GM12892 (cell line): ENCODE measurements at regions not wholly inside any gene's neighbourhood (a gene's known extent, or its start where the extent isn't known, plus 50 kb on each side); places are given as distances from the start of the nearest gene placed in this dataset.
A peak's percentile ranks its signal among the peaks of the same experiment; 100 is the strongest.

Experiments used
- DNase-seq: peaks from one replicate; pipeline ENCODE4 v3.0.0; 2011; ENCODE audit not compliant: insufficient read length
- FAIRE-seq: peaks from 2 replicates; lab custom pipeline; 2011; peaks lifted over from hg19 to GRCh38; lab: Jason Lieb, UNC
- POLR2A ChIP-seq: IDR thresholded peaks from 2 replicates; pipeline ENCODE4 v1.6.1; 2011; ENCODE audit warnings: low read depth, low read length, control low read depth
- POLR2AphosphoS5 ChIP-seq: IDR thresholded peaks from 2 replicates; pipeline ENCODE4 v1.6.1; 2011; ENCODE audit warnings: low read depth, low read length, control low read depth
- TAF1 ChIP-seq: IDR thresholded peaks from 2 replicates; pipeline ENCODE4 v1.6.1; 2011; ENCODE audit warnings: low read depth, mild to moderate bottlenecking, control low read depth, low read length, borderline replicate concordance

DNA sequence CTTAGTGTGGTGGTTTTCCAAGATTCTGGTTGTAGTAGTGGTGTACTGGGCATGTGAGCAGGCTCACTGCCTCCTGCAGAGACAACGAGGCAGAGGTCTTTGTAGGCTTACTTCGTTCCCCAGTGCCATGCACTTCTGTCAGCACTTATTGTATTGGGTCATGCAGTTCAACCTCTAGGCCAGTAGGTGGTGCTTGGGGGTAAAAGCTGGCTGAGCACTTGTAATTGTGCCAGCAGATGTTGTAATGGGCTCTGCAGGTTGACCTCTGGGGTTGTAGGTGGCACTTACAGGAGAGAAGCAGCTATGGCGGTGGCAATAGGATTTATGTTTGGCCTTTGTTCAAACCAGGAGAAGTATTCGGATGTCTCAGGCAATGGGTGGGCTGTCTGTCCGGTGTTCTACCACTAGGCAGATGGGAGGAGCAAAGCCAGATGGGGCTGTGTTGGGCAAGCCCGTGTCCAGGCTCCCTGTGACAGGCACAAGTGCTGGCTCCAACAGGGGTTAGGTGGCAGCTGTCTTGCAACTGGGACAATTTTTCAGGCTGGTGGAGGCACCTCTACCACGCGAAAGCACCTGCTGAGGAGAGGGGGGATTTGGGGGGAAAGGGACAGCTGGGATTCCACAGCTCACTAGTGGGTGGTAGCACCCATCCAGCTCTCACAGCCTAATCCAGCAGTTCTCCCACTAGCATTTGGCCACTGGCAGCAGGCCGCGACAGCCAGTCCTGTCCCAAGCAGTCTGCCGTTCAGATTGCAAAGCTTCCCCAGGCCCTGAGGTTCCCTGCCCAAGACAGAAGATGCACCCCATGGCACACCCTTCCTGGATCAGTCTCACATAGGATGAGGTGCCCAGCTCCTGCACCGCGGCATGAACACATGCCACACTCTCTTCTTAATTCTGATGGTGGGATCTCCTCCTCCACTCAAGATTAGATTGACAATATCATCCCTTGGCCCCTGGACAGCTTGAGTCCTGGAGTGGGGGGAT, 274.5 kb downstream of the CTH start:
- TF ChIP-seq POLR2AphosphoS5: no peak
- TF ChIP-seq TAF1: no peak
- no peak for TF ChIP-seq POLR2A
- peak; percentile 94 for FAIRE-seq
- peak; percentile 7 for DNase-seq

DNA sequence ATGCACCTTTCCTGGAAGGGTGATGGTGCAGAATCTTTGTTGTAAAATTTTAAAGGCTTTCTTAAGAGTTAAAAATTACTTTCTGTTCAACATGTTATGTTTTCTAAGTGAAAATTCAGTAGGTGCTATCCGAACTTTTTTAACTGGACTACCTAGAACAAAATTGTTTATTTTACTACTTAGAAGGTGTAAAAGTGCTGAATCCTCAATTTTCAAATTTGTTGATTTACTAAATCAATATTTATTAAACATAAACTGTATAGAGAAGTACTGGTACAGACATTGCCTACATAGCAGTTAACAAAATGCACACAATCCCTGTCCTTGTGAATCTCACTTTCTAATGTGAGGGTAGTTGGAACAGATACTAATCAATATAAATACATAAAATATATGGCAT, 277.5 kb downstream of the CTH start:
- TF ChIP-seq POLR2A (no peak), TAF1 (no peak), POLR2AphosphoS5 (no peak)
- no peak for DNase-seq
- FAIRE-seq: no peak

DNA sequence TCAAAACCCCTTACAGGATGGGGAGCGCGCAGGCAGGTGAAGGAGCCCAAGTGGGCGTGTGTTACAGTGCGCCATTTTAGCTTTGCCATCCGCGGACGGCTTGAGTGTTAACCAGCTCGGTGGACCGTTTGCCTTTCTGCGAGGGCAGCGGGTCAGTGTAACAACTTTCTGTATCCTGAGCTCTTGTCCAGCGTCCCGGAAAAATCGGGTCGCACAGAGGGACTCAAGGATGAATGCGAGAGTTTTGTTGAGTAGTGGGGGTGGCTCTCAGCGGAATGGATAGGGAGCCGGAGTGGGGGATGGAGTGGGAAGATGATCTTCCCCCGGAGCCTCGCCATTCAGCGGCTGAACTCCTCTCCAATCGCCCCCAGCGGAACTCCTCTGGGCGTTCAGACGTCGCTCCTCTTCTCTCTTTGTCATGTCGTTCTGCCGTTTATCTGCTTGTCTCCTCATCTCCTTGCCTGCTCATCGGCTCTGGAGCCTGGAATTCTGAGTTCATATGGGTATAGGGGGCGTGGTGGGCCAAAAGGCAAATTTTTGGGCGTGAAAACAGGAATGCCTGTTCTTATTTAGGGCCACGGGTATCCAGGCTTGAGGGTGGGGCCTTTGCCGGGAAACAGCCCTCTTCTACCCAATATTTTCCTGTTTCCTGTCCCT, 295.4 kb downstream of the CTH start:
- TF ChIP-seq POLR2A (no peak), POLR2AphosphoS5 (no peak), TAF1 (no peak)
- DNase-seq: no peak
- FAIRE-seq: no peak

DNA sequence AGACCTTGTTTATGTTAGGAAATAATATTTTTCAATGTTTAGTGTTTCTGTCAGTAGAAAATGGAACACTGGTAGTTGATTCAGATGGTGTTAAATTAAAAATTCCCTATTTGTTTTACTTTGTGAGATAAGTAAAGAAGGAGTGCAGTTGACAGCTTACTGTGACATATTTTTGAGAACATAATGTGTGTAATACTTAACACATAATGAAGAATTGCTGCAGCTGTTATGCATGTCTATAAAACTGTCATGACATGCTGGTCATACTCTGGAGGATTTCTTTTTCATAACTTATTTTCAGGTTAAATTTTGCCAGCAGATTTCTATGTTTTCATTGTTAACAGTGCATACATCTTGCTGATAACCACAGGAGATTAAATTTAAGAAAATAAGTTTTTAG, 296.1 kb downstream of the CTH start:
- no peak for TF ChIP-seq POLR2AphosphoS5
- no peak for TF ChIP-seq POLR2A
- no peak for TF ChIP-seq TAF1
- DNase-seq (no peak), FAIRE-seq (no peak)

DNA sequence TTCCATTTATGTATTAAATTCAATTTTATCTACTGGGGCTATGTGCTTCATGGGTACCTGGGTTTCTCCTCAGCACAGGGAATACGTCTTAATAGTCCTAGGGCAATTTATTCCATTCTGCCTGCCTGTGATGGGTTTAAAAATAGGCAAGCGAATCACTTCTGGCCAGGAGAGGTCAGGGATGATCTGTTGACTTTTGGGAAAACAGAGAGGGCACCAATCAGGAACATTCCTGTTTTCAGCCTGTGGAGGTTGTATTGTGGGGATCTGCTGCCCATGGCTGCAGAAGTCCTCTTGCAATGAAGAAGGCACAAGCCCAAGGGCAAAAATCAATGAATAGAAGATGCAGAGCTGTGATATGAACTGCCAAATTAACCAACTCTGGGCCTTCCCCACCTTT, 303.1 kb downstream of the CTH start:
- TF ChIP-seq POLR2AphosphoS5 (no peak), TAF1 (no peak), POLR2A (no peak)
- FAIRE-seq (no peak), DNase-seq (no peak)

DNA sequence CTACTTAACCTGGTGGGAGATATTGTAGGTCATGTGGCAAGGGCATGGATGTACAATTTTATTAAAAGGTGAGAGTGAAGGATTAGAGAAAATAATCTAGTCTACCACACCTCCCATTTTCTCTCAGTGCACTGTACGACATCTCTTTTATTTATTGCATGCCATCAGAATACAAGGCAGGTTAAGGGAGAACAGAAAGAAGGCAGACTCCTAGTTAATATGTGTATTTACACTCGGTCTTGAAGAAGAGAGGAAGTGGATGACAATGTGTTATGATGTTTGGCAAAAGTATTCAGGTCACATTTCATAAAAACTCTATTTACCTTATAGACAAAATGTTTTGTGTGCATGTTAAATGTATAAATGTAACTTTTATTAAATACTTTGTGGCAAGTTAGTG, 306.1 kb downstream of the CTH start:
- TF ChIP-seq POLR2AphosphoS5 (no peak), POLR2A (no peak), TAF1 (no peak)
- no peak for DNase-seq
- no peak for FAIRE-seq

DNA sequence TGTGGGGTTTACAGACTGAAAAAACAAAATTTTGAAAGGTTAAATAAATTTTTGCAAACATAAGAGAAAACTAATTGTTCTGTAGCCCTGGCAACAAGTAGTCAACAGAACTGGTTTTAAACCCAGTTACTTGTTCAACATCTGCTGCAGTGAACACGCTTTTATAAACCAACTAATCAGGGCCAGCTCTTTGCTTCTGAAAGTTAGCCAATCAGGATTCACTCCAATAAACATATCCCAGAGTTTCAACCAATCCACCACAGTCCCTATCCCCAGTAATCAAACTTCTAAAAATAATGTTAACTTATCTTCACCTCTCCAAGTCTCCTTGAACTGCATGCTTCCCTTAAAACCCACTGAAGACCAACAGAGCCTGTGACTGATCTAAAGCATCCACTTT, 306.6 kb downstream of the CTH start:
- DNase-seq (no peak), FAIRE-seq (no peak)
- TF ChIP-seq POLR2A (no peak), TAF1 (no peak), POLR2AphosphoS5 (no peak)

DNA sequence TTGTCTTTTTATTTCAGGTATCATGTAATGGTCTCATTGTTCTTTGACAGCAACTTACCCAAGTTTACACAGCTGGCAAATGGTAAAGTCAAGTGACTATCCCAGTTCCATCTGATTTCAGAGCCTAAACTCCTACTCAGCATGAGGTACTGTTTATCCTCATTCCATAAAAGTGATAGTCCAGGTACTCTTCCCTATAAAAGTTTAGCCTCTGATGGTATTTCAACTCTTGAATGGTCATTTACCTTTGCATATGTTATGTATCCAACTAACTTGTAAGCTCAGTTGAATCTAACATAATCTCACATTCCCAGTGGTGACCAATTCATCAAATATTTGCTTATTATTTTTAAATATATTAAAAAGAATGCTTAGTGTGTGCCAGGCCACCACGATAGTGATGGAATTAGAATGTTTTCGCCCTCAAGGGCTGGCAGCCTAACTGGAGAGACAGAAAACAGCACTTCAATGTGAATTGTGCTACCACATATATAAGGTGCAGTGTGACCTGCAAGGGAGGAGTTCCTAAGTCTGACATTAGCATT, 307.1 kb downstream of the CTH start:
- FAIRE-seq: no peak
- TF ChIP-seq POLR2A (no peak), POLR2AphosphoS5 (no peak)
- no peak for DNase-seq

DNA sequence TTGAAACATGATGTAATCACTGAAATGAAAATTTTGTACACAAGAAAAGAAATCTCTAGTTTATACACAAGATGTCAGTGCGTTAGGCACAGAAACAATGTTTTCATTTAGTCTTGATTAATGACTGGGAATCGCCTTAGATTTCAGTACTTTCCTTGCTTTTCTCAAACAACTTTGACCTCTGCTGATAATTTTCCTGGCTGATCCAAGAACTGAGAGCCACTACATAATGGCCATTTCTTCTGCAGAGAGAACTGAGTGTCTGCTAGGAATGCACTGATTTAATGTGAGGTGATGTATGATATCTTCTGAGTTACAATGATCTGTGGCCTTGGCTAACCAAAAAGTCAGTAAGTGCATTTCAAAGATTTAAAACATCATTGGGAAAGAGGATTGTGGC, 308.1 kb downstream of the CTH start:
- DNase-seq (no peak), FAIRE-seq (no peak)
- no peak for TF ChIP-seq POLR2A
- TF ChIP-seq POLR2AphosphoS5: no peak
- TF ChIP-seq TAF1: no peak

DNA sequence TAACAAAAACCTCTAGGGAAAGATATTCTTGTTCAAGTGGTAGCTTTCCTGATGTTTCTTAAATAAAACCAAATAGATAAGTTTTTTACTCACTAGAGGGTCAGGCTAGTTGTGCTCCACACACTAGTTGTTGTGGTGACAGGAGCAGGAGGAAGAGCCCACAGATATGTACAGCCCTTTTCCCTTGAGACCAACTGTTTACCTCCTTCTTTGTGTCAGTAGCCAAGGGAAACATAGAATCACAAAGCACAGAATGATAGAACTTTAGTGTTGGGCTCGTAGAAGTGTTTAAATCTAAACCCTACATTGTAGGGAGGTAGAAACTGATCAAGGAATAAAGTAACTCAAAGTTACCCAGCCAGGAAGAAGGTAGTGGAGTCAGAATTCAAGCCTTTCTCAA, 309.0 kb downstream of the CTH start:
- DNase-seq (no peak), FAIRE-seq (no peak)
- TF ChIP-seq TAF1: no peak
- no peak for TF ChIP-seq POLR2A
- TF ChIP-seq POLR2AphosphoS5: no peak

DNA sequence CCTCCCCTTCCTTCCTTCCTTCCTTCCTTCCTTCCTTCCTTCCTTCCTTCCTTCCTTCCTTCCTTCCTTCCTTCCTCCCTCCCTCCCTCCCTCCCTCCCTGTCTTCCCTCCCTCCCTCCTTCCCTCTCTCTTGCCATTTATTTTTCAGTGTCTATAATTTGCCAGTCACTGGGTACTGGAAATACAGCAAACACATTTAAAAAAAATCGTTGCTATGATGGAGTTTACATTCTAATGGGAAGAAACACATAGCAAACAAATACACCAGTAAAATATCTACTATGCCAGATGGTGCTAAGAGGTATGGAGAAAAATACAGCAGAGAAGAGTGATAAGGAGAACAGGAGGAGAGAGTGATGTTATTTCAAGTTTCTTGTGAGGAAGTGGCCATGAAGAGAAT, 309.5 kb downstream of the CTH start:
- FAIRE-seq (no peak), DNase-seq (no peak)
- TF ChIP-seq POLR2AphosphoS5 (no peak), POLR2A (no peak), TAF1 (no peak)
